Adipocyte (in vitro differentiated cells): ENCODE measurements at regions not wholly inside any gene's neighbourhood (a gene's known extent, or its start where the extent isn't known, plus 50 kb on each side); places are given as distances from the start of the nearest gene placed in this dataset.

Source experiments
- DNase-seq: peaks from one replicate; pipeline ENCODE4 v3.0.0-alpha.2; 2015; ENCODE audit warnings: low read depth
- H3K27me3 ChIP-seq: replicated peaks from 2 replicates; pipeline ENCODE4 v1.7.0; 2013; ENCODE audit warnings: mild to moderate bottlenecking, low read length, moderate library complexity; ENCODE audit not compliant: control insufficient read depth, insufficient read depth
- H3K36me3 ChIP-seq: 2 replicates; pipeline ENCODE4 v1.7.0; 2013; ENCODE audit warnings: low read length, mild to moderate bottlenecking, moderate library complexity; ENCODE audit not compliant: control insufficient read depth, insufficient read depth, severe bottlenecking
- H3K4me1 ChIP-seq: 2 replicates; pipeline ENCODE4 v1.7.0; 2013; ENCODE audit warnings: mild to moderate bottlenecking, low read length, moderate library complexity; ENCODE audit not compliant: control insufficient read depth, insufficient read depth
- H3K4me3 ChIP-seq: 2 replicates; pipeline ENCODE4 v1.7.0; 2013; ENCODE audit warnings: mild to moderate bottlenecking, low read length, moderate library complexity
- H3K9ac ChIP-seq: 2 replicates; pipeline ENCODE4 v1.7.0; 2013; ENCODE audit warnings: mild to moderate bottlenecking, low read length, moderate library complexity
- H3K9me3 ChIP-seq: 2 replicates; pipeline ENCODE4 v1.7.0; 2013; ENCODE audit warnings: mild to moderate bottlenecking, low read length, moderate library complexity; ENCODE audit not compliant: control insufficient read depth

- Histone ChIP-seq H3K36me3 (no peaks in the 10 kb centered on the region), H3K27me3 (no peaks in the 10 kb centered on the region), H3K9me3 (no peaks in the 10 kb centered on the region), H3K9ac (no peak overlapping the region), H3K4me3 (no peak overlapping the region), H3K4me1 (no peaks in the 10 kb centered on the region)
- no peak for DNase-seq
These were observed 386.4 kb upstream of the SLC14A2 start for GRCh38 chr18:45228796-45229388.

GRCh38 chr18:45231617-45232016 lies 383.7 kb upstream of the SLC14A2 start:
- no peaks in the 10 kb centered on the region for H3K9me3 ChIP-seq
- H3K9ac ChIP-seq, result no peak overlapping the region
- no peak overlapping the region for H3K4me3 ChIP-seq
- H3K36me3 ChIP-seq, result no peaks in the 10 kb centered on the region
- H3K4me1 ChIP-seq, result no peaks in the 10 kb centered on the region
- H3K27me3 ChIP-seq, result no peaks in the 10 kb centered on the region
- DNase-seq, result no peak

DNA sequence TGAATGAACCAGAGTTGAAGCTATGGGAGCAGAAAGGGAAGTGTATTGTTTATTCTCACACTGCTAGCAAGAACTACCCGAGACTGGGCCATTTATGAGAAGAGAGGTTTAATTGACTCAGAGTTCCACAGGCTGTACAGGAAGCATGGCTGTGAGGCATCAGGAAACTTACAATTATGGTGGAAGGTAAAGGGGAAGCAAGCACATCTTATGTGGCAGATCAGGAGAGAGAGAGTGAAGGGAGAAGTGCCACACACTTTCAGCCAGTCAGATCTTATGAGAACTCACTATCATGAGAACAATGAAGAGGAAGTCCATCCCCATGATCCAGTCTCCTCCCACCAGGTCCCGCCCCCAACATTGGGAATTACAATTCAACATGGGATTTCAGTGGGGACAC lies 383.2 kb upstream of the SLC14A2 start:
- no peaks in the 10 kb centered on the region for H3K27me3 ChIP-seq
- H3K4me1 ChIP-seq, result no peaks in the 10 kb centered on the region
- no peak for DNase-seq
- no peaks in the 10 kb centered on the region for H3K36me3 ChIP-seq
- no peak overlapping the region for H3K4me3 ChIP-seq
- H3K9me3 ChIP-seq, result no peaks in the 10 kb centered on the region
- no peak overlapping the region for H3K9ac ChIP-seq

- no peak for DNase-seq
These were observed 378.6 kb upstream of the SLC14A2 start for GRCh38 chr18:45236676-45237075.

GRCh38 chr18:45237343-45238098 lies 377.8 kb upstream of the SLC14A2 start:
- H3K27me3 ChIP-seq, result peaks cover 6% of the 10 kb centered on the region
- no peaks in the 10 kb centered on the region for H3K36me3 ChIP-seq
- DNase-seq, result no peak
- no peaks in the 10 kb centered on the region for H3K4me1 ChIP-seq
- H3K4me3 ChIP-seq, result no peak overlapping the region
- no peaks in the 10 kb centered on the region for H3K9me3 ChIP-seq
- H3K9ac ChIP-seq, result no peak overlapping the region

More at GRCh38 chr18:45236676-45237075, 378.6 kb upstream of the SLC14A2 start:
- Histone ChIP-seq H3K9me3 (no peaks in the 10 kb centered on the region), H3K9ac (no peak overlapping the region), H3K4me3 (no peak overlapping the region), H3K4me1 (no peaks in the 10 kb centered on the region), H3K36me3 (no peaks in the 10 kb centered on the region), H3K27me3 (peaks cover 6% of the 10 kb centered on the region)

DNA sequence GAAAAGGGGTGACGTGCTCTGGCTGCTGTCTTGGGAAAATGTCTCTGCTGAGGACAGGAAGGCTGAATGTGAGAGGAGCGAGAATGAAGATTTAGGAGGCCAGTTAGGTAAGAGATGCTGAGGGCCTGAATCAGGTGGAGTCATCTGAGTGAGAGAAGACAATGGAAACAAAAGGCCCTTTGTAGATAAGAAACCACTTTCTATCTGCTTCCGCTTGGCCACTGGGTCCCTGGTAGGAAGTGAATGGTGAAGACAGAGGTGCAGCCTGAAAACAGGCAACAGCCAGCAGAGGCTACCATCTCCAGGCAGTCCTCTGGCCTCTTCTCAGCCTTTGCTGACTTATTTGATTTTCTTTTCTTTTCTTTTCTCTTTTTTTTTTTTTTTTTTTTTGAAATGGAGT lies 374.0 kb upstream of the SLC14A2 start:
- H3K4me1 ChIP-seq, result peaks cover 14% of the 10 kb centered on the region
- H3K36me3 ChIP-seq, result no peaks in the 10 kb centered on the region
- H3K9ac ChIP-seq, result no peak overlapping the region
- H3K27me3 ChIP-seq, result peaks cover 6% of the 10 kb centered on the region
- no peaks in the 10 kb centered on the region for H3K9me3 ChIP-seq
- no peak overlapping the region for H3K4me3 ChIP-seq
- no peak for DNase-seq

GRCh38 chr18:45241982-45242565 lies 373.2 kb upstream of the SLC14A2 start:
- H3K4me1 ChIP-seq, result peaks cover 14% of the 10 kb centered on the region
- peaks cover 6% of the 10 kb centered on the region for H3K27me3 ChIP-seq
- no peak for DNase-seq
- no peak overlapping the region for H3K4me3 ChIP-seq
- H3K9ac ChIP-seq, result no peak overlapping the region
- no peaks in the 10 kb centered on the region for H3K36me3 ChIP-seq
- no peaks in the 10 kb centered on the region for H3K9me3 ChIP-seq

DNA sequence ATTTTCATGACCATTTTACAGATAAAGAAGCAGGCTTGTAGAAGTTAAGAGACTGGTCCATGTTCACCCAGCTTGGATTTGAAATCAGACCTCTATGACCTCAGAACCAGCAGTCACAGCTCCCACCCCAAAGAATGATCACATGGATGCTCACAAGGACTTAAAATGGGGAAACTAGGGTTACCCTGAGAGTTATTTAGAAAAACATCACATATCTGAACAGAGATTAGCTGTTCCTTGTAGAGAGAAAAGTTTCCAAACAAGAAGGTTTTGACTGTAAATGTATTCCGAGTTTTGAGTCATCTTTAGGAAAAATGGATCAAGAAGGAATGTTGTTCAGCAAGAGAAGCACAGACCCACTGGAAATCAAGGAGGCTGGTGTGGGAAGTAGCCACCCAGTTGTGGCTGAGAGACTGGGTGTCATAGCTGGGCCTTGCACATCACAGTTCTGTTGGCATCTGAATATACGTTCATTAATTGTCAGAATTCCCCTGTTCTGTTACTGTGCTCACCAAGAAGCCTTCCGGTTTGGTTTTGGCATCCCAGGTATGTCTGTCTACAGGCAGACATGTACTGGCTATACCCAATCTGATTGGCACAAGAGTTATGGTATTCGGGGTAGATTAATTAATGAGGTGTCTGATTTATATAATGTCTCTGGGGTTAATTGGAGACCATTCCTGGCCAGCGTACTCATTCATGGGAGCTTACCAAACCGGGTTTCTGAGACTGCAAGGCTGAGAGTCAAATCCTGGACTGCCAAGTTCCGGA lies 371.8 kb upstream of the SLC14A2 start:
- Histone ChIP-seq H3K4me1 (peaks cover 24% of the 10 kb centered on the region), H3K4me3 (no peak overlapping the region), H3K36me3 (no peaks in the 10 kb centered on the region), H3K27me3 (peaks cover 6% of the 10 kb centered on the region), H3K9me3 (no peaks in the 10 kb centered on the region), H3K9ac (no peak overlapping the region)
- DNase-seq, result no peak

- H3K9ac ChIP-seq, result no peak overlapping the region
- no peaks in the 10 kb centered on the region for H3K27me3 ChIP-seq
- peaks cover 39% of the 10 kb centered on the region for H3K4me1 ChIP-seq
- no peaks in the 10 kb centered on the region for H3K36me3 ChIP-seq
- no peak overlapping the region for H3K4me3 ChIP-seq
- no peak for DNase-seq
- no peaks in the 10 kb centered on the region for H3K9me3 ChIP-seq
These were observed 370.2 kb upstream of the SLC14A2 start for GRCh38 chr18:45245091-45245511.

GRCh38 chr18:45248240-45248903 lies 366.9 kb upstream of the SLC14A2 start:
- Histone ChIP-seq H3K36me3 (no peaks in the 10 kb centered on the region), H3K9me3 (no peaks in the 10 kb centered on the region), H3K9ac (peak overlapping the region; percentile 78), H3K4me1 (peaks cover 51% of the 10 kb centered on the region), H3K27me3 (no peaks in the 10 kb centered on the region), H3K4me3 (no peak overlapping the region)
- DNase-seq, result peak; percentile 91
